HCT116 (cell line): ENCODE measurements at regions not wholly inside any gene's neighbourhood (a gene's known extent, or its start where the extent isn't known, plus 50 kb on each side); places are given as distances from the start of the nearest gene placed in this dataset.

Source experiments
- ATAC-seq: fragments of 200-7000 bp; cut with Tn5 transposase; 2 replicates; pipeline ENCODE4 v1.9.1; 2020; ENCODE audit warnings: mild to moderate bottlenecking, moderate library complexity
- BruUV-seq: library from RNA; stranded (reverse); fragments of 400-500 nt; replicated peaks from 2 replicates; lab custom pipeline; 2021; lab: Mats Ljungman, UMichigan
- CTCF ChIA-PET: fragments of 300-600 bp; sonication (Branson Sonifier 250); formaldehyde crosslinking; loops from one replicate; lab custom pipeline; 2021; ENCODE audit warnings: antibody characterized with exemption; lab: Charles Lee
- POLR2A ChIA-PET: fragments of 300-600, 350-600 bp; sonication (Branson Sonifier 250); formaldehyde crosslinking; loops from one replicate; lab custom pipeline; 2021; ENCODE audit warnings: antibody characterized with exemption; lab: Charles Lee
- RAD21 ChIA-PET, 2 experiments: fragments of 300-600 bp; sonication (Branson Sonifier 250); formaldehyde crosslinking; loops; one replicate each; lab custom pipeline; 2023; ENCODE audit warnings: low total read pairs in 2 of 2; ENCODE audit not compliant: uncharacterized antibody in 2 of 2, unreplicated experiment in 2 of 2, low non-redundant PET in 1 of 2; lab: Charles Lee
- DNase-seq: peaks from one replicate; pipeline ENCODE4 v3.0.0-alpha.2; 2010; ENCODE audit warnings: low read depth, low spot score
- H2AFZ ChIP-seq: fragments of 200-600 bp; shearing (Covaris generic), sonication (generic); 2 replicates; pipeline ENCODE4 v1.6.1; 2017; ENCODE audit warnings: low read depth, mixed run types, mixed read lengths, antibody characterized with exemption, low read length; ENCODE audit not compliant: poor library complexity, severe bottlenecking
- H3K27ac ChIP-seq: 2 replicates; pipeline ENCODE4 v1.5.1; 2012; ENCODE audit warnings: low read depth, low read length
- H3K27me3 ChIP-seq: fragments of 200-600 bp; sonication (generic); 2 replicates; pipeline ENCODE4 v1.6.1; 2016; ENCODE audit warnings: mixed run types, low read length, mixed read lengths; ENCODE audit not compliant: insufficient read depth
- H3K36me3 ChIP-seq, 2 experiments: fragments of 200-500 bp in 1 of 2; fragments of 200-600 bp in 1 of 2; sonication (Bioruptor generic) in 1 of 2; sonication (generic) in 1 of 2; 2 replicates each; pipeline versions ENCODE4 v1.5.1 to v1.6.1; 2014 to 2016; ENCODE audit warnings: low read length in 2 of 2, inconsistent platforms in 1 of 2, mixed read lengths in 1 of 2, mixed run types in 1 of 2; ENCODE audit not compliant: insufficient read depth in 2 of 2, control insufficient read depth in 1 of 2
- H3K4me1 ChIP-seq, 2 experiments: fragments of 200-600 bp in 1 of 2; sonication (generic) in 1 of 2; 2 replicates each; pipeline versions ENCODE4 v1.5.1 to v1.6.1; 2012 to 2017; ENCODE audit warnings: low read length in 2 of 2, inconsistent platforms in 1 of 2, mild to moderate bottlenecking in 1 of 2, mixed read lengths in 1 of 2, mixed run types in 1 of 2, moderate library complexity in 1 of 2; ENCODE audit not compliant: insufficient read depth in 2 of 2, control insufficient read depth in 1 of 2
- H3K4me2 ChIP-seq: fragments of 200-600 bp; sonication (generic); 2 replicates; pipeline ENCODE4 v1.6.1; 2017; ENCODE audit warnings: mixed run types, low read length, mixed read lengths
- H3K4me3 ChIP-seq, 2 experiments: fragments of 200-600 bp in 1 of 2; sonication (generic) in 1 of 2; replicated peaks in 1 of 2; 2 replicates each; pipeline ENCODE4 v1.5.1; 2011 to 2016; ENCODE audit warnings: low read length in 2 of 2, control low read depth in 1 of 2, low read depth in 1 of 2, mild to moderate bottlenecking in 1 of 2, mixed read lengths in 1 of 2, mixed run types in 1 of 2
- H3K79me2 ChIP-seq: fragments of 200-600 bp; sonication (generic); 2 replicates; pipeline ENCODE4 v1.6.1; 2017; ENCODE audit warnings: mild to moderate bottlenecking, mixed run types, low read length, moderate library complexity, mixed read lengths; ENCODE audit not compliant: insufficient read depth
- H3K9ac ChIP-seq: fragments of 200-600 bp; sonication (generic); 2 replicates; pipeline ENCODE4 v1.6.1; 2016; ENCODE audit warnings: low read length, mixed read lengths
- H3K9me2 ChIP-seq: fragments of 200-600 bp; sonication (generic), shearing (Covaris generic); 2 replicates; pipeline ENCODE4 v1.6.1; 2017; ENCODE audit warnings: mixed run types, mild to moderate bottlenecking, moderate library complexity; ENCODE audit not compliant: insufficient read depth
- H3K9me3 ChIP-seq, 2 experiments: fragments of 200-500 bp in 1 of 2; fragments of 200-600 bp in 1 of 2; sonication (Bioruptor generic) in 1 of 2; sonication (generic) in 1 of 2; 2 replicates each; pipeline ENCODE4 v1.6.1; 2014 to 2017; ENCODE audit warnings: low read length in 2 of 2, mixed read lengths in 2 of 2, inconsistent platforms in 1 of 2, low read depth in 1 of 2, mild to moderate bottlenecking in 1 of 2, mixed run types in 1 of 2, moderate library complexity in 1 of 2; ENCODE audit not compliant: control insufficient read depth in 1 of 2, insufficient read depth in 1 of 2
- H4K20me1 ChIP-seq: fragments of 200-600 bp; sonication (generic), shearing (Covaris generic); 2 replicates; pipeline ENCODE4 v1.6.1; 2017; ENCODE audit warnings: mixed run types, mild to moderate bottlenecking, moderate library complexity; ENCODE audit not compliant: insufficient read depth
- EZH2 ChIP-seq: fragments of 200-600 bp; sonication (generic); IDR thresholded peaks from 2 replicates; pipeline ENCODE4 v1.6.1; 2017; ENCODE audit warnings: antibody characterized with exemption, mixed run types
- RAD21 ChIP-seq: IDR thresholded peaks from 2 replicates; pipeline ENCODE4 v1.6.1; 2012; ENCODE audit warnings: low read depth, mild to moderate bottlenecking
- SRF ChIP-seq: IDR thresholded peaks from 2 replicates; pipeline ENCODE4 v1.6.1; 2012; ENCODE audit warnings: low read depth
- intact Hi-C: fragments of 100-400 bp; cut with micrococcal nuclease; formaldehyde crosslinking; loops from 2 replicates; pipeline ENCODE4 v1.10.0; 2022

DNA sequence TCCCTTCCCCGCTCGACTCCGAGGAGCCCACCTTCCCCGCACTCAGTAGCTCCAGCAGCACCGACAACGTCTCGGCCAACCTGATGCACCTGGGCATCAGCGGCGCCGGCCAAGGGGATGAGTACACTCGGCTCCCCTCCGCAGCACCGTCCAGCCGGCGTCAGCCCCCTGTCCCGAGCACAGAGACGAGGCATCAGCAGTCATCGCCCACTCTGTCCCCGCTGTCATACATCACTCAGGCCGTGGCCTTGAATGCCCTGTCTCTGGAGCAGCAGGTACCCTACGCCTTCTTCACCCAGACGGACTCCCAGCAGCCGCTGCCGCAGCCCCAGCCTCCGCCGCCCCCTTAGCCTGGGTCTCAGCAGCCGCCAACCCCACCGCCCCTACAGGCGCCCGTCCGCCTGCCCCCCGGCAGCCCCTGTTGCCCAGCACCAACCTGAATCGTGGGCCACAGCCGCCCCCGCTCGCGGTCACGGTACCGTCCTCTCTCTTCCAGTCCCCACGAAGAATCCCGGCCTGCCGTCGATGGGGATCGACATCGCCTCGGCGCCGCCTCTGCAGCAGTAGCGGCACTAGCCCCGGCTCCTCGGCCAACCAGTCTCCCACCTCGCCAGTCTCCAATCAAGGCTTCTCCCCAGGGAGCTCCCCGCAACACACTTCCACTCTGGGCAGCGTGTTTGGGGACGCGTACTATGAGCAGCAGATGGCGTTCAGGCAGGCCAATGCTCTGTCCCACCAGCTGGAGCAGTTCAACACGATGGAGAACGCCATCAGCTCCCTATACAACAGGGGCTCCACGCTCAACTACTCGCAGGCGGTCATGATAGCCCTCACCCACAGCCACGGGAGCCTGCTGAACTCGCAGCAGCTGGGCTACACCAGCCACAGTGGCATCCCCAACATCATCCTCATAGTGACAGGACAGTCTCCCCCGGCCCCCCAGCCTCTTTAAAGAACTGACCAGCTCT is 1195.9 kb upstream of the CHAC2 start:
- Histone ChIP-seq H3K9ac (no peak overlapping the region), H3K27ac (no peak overlapping the region), H3K9me2 (no peaks in the 10 kb centered on the region), H3K4me2 (no peak overlapping the region), H3K79me2 (no peaks in the 10 kb centered on the region), H3K4me3 (no peak overlapping the region), H3K36me3 (no peaks in the 10 kb centered on the region), H3K4me1 (no peaks in the 10 kb centered on the region), H4K20me1 (no peaks in the 10 kb centered on the region), H3K27me3 (no peaks in the 10 kb centered on the region), H2AFZ (no peak overlapping the region), H3K9me3 (no peaks in the 10 kb centered on the region)
- POLR2A ChIA-PET: no interaction called here
- intact Hi-C loops: no loop called here
- BruUV-seq: no TSS peak
- ATAC-seq (no peak), DNase-seq (no peak)
- CTCF ChIA-PET: no interaction called here
- no peak for TF ChIP-seq EZH2
- RAD21 ChIA-PET: no interaction called here

DNA sequence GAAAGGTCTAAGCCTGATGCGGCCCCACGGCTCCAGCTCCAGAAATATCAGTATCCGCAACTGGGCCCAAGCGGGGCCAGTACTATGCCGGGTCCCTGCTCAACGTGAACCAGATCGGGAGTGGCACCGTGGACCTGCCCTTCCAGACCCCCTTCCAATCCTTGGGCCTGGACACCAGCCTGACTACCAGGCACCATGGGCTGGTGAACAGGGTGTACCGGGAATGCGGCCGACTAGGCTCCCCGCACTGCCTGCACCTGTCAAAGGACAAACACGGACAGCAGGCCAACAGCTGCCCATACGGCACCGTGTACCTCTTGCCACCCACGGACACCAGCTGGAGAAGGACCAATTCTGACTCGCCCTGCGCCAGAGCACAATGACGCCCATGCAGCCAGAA is 1196.9 kb upstream of the CHAC2 start:
- no peaks in the 10 kb centered on the region for H4K20me1 ChIP-seq
- H3K79me2 ChIP-seq: no peaks in the 10 kb centered on the region
- H2AFZ ChIP-seq: no peak overlapping the region
- DNase-seq: no peak
- H3K36me3 ChIP-seq: no peaks in the 10 kb centered on the region
- no TSS peak for BruUV-seq
- intact Hi-C loops: no loop called here
- ChIA-PET CTCF (no interaction called here), POLR2A (no interaction called here), RAD21 (no interaction called here)
- no peak overlapping the region for H3K4me2 ChIP-seq
- no peaks in the 10 kb centered on the region for H3K9me3 ChIP-seq
- no peak overlapping the region for H3K9ac ChIP-seq
- no peak for ATAC-seq
- no peak overlapping the region for H3K4me3 ChIP-seq
- no peaks in the 10 kb centered on the region for H3K4me1 ChIP-seq
- no peaks in the 10 kb centered on the region for H3K27me3 ChIP-seq
- no peaks in the 10 kb centered on the region for H3K9me2 ChIP-seq
- TF ChIP-seq SRF (no peak), RAD21 (no peak)
- no peak overlapping the region for H3K27ac ChIP-seq
